Inflammatory macrophage treated with lipopolysaccharide for 1 hour (primary cell): ENCODE measurements at regions not wholly inside any gene's neighbourhood (a gene's known extent, or its start where the extent isn't known, plus 50 kb on each side); places are given as distances from the start of the nearest gene placed in this dataset.
"Not testable (repeated sequence)": the region's sequence is repeated elsewhere in the genome, so short reads cannot be mapped to it uniquely, and the experiment has no call there.

Source experiments
- DNase-seq, 2 donors: peaks; one replicate each; pipeline ENCODE4 v3.0.0-alpha.2; 2020 to 2022

DNA sequence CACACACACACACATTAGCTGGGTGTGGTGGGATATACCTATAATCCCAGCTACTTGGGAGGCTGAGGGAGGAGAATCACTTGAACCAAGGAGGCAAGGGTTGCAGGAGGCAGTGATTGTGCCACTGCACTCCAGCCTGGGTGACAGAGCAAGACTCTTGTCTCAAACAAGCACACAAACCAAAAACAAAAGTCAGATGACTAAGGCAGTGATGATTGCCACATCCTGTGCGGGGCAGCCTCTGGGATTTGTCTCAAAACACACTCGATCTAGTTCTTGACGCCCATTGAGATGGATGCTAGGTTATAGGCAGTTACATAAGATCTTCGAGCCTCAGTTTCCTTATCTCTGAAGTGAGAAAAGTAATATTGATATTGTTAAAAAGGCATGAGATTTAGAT, 57.8 kb upstream of the NBPF8 start:
- DNase-seq, result peak; percentile 55 to 62

DNA sequence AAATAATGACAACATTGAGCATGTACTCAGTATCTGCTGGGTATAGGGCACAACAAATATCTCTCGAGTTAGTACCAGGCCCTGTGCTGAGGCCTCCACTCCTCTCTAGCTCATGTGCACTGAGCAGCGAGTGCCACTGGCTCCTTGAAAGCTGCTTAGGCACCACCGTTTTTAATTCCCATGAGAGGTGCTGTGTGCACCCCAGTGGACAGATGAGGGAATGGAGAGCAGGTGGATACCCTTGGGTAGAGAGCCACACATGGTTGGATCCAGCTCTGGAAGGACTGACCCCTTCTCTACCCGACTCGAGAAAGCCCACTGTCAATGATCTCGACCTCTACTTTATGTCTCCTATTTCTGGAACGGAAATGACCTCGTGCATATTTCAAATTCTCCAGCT, 58.7 kb upstream of the NBPF8 start:
- peak in 1 of 2 donors; percentile 0 for DNase-seq

DNA sequence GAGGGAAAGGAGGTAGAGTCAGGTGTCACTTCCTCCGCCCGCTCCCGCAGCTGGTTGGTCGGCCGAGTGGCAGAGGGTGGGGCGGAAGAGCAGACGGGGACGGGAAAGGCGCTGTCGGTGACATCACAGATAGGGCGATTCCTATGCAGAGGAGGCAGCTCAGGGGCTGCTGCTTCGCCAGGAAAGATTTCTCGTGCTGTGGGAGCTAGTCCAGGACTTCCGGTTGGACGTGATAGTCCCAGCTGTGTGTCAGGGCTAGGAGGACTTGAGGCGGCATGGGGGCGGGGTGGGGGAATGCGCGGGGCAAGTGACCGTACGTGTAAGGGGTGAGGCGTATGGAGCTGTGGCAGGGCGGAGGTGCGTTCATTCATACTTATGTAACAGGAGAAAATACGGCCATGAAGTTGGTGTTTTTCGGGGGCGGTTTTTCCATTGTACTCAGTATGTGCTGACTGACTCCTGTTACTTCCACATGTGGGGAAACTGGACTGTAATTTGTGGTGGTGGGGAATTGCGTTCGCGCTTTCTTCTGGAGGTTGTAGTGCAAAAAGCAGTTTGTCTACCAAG, 60.1 kb upstream of the NBPF8 start:
- peak; percentile 64 to 73 for DNase-seq

DNA sequence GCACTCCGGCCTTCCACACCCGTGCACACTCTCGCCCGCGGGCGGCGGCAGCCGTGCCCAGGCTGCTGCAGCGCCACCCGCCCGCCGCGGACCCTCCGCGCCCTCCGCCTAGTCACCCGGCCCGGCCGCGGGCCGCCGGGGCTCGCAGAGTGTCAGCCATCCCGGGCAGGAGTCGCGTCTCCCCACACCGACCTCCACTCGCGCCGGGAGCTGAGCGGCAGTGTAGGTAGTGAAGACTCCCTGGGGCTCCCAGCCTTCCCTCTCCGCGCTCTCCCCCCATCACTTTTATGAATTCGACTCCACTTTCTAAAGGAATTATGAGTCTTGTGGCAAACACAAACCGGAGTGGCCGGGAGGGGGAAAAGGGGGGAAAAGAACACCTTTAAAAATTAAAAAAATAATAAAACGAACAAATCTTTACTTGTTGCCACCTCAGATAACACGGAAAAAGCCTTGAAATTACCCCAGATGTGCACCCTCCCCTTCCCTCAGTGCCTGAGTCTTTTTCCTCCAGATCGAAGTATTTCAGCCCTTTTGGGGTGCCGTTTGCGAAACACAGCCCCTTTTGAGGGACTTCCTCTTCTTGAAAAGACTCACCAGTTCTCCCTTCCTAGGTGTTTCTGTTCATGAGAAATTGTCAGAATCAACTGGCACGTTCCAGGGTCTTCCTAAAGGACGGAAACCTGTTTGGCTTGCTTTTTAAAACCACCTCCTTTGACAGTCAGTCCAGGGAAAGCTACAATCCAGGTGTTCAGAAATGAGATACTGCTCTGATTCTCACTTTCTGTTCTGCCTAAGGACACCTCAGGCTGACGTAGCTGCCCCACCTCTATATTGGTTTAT, 72.4 kb upstream of the NBPF8 start:
- peak in 1 of 2 donors; percentile 0 for DNase-seq

DNA sequence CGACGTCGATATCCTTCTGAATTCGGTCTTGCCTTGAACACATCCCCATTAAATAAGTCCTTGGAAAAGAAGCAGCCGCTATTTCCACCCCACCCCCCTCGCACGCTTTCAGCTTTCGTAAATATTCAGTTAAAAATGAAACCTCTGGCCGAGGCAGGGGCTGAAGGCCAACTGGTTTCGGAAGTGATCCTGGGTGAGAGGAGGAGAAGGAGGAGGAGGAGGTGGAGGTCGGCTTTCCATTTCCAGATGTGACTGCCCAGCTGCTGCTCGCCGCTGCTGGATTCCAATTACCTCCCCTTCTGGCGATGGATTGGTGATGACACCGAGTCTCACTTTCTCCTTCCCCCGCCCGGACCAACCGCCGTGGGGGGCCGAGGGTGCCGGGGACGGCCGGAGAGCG, 73.1 kb upstream of the NBPF8 start:
- DNase-seq, result peak in 1 of 2 donors; percentile 2

DNA sequence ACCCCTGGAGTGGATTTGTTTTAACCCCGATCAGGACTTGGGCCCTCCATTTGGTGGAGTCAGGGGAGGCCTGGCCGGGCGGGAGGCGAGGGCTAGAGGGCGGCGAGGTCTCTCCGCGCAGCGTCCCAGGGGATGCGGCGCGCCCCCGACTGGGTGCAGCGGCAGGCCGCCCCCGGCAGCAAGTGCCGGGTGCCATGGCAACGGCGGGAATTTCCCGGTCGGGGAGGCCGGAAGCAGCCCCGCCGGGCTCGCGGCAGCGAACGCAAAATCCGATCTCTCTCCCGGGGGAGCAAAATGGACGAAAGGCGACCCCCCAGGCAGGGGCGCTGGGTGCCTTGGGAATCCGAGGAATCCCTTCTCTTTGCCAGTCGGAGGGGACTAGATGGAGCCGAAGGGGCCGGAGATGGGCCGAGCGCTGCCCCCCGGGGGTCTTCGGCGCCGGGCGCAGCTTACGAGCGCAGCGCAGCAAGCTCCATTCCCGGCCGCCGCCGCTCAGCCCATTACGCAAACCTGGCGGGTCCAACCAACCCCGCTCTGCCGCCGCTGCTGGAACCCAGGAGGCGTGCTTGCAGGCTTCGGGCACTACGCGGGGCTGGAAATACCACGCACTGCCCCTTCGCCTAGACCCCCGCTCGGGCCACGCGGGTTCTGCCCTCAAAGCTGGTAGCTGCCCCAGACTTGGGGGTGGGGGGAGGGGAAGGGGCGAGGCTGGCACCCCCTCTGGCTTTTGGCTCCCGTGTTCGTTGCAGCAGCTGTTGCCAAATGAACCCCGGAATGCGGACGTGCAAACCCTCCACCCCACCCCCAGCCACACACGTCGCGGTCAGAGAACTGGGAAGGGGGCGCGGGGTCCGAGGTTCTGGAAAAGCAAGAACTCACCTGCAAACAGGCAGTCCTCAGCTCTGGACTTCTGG, 73.7 kb upstream of the NBPF8 start:
- DNase-seq, result not testable (repeated sequence)

DNA sequence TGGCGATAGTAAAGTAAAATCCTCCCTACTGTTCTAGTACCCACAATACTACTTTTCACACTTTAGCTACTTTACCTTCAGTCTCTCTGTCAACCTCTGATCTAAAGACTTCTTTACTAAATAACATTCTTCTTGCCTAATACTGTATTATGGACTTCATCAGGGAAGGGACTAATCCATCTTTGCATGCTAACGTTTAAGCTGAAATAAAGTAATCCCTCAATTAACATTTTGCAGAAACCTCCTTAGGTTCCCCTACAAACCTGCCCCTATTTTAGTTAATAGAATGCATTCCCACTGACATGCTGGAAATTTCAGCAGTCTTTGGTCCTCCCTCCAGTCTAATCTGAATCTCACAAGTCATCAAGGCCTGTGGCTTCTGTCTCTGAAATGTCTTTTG, 99.1 kb upstream of the NBPF8 start:
- DNase-seq, result not testable (repeated sequence)

DNA sequence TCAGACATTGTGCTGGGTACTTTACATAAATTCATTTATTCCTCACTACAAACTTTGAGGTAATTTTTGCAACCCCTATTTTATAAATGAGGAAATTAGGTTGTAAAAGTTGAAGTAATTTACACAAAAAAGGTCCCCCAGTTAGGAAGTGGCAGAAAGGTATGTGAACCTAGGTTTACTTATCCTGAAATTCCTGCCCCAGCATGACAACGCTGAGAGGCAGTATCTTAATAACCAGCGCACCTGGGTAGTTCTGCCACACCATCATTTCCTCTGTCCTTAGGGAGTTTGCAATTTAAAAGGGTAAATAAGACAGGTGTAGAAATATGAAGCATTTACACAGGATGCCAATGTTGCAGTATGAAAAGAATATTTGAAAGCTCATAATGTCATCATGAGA, 102.9 kb upstream of the NBPF8 start:
- not testable (repeated sequence) for DNase-seq

DNA sequence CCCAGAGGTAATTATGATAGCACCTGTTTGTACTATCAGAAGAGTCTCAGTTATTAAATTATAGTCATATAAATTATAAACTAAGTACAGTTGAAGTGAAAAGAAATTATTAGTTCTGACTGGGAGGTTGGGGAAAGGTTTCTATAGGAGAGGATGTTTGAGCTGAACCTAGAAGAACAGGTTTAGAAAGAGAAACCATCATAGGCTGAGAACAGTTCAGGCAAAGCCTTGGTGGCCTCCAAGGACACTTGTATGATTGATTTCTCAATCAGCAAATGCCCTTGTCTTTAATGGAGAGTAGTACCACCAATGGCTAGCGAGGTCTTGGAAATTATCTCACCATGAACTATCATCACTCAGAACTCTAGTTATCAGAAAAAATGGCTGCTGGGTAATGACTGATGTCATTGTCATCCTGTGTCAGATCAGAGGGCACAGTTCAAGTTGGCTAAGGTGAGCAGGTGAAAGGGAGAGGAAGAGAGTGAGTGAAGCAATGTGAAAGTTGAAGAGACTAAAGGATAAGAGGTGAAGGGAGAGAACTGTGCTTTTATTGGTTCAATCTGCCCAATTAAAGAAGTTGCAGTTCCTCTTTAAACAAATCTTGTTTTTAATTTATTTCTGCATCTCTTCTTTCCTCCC, 105.8 kb upstream of the NBPF8 start:
- DNase-seq, result not testable (repeated sequence)

DNA sequence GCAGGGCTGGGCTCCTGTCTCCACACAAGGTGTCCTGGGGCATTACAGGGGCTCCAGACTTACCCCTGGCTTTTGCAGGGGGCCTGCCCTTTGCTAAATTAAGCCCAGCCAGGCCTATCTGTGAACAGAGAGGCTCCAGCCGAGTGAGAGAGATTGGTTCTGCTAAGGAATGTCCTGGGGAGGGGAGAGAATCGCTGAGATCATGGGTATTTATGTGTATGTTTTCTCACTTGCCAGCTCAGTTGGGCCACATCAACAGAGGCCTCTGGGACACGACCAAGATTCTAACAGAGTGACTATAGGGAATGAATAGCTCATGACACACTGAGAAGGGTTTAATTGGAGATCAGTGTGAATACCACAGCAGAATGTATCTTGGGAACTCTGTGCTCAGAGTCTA, 109.8 kb upstream of the NBPF8 start:
- not testable (repeated sequence) for DNase-seq

DNA sequence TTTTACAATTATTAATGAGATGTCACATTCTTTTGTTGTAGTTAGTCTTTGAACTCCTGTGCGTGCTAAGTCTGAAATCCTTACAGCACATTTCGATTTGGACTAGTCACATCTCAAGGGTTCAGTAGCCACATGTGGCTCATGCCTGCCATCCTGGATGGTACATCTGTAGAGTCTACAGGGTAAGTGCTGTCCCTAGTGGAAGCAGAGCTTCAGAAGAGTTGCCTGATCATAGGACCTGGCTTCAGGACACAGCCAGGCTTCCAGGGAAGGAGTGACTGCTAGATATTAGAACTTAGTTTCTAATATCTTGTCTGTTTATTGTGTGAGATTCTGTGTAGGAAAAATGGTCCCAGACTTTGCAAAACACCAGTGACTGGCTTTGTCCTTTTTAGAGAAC, 110.5 kb upstream of the NBPF8 start:
- DNase-seq, result not testable (repeated sequence)

DNA sequence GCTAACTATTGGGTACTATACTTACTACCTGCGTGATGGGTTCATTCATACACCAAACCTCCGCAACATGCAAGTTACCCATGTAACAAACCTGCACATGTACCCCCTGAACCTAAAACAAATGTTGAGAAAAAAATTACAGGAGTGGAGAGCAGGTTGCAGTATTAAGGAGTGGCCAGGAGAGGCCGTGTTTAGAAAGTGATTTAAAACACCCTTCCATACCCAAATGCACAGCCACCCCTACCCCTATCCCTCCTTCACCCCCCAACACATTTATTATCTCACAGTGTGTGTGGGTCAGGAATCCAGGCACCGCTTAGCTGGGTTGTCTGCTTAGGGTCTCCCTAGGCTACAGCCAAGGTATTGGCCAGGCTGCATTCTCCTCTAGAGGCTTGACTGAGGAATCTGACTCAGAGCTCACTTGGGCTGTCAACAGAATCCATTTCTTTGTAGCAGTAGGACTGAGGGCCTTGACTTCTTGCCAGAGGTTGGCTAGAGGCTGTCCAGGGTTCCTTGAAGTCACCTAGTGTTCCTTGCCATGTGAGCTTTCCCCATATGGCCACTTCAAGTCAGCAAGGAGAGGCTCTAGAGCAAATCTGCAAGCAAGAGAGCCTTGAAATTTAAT, 115.3 kb upstream of the NBPF8 start:
- not testable (repeated sequence) for DNase-seq

DNA sequence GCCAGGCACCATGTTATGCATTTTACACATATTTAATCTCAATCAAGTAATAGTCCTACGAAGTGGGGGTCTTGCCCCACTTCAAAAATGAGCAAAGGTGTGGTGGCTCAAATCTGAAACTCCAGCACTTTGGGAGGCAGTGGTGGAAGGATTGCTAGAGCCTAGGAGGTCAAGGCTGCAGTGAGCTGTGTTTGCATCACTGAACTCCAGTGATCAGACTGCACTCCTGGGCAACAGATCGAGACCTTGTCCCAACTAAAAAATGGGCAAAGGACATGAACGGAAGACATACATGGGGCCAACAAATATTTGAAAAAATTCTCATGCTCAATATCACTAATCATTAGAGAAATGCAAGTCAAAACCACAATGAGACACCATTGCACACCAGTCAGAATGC, 116.3 kb upstream of the NBPF8 start:
- DNase-seq, result not testable (repeated sequence)

DNA sequence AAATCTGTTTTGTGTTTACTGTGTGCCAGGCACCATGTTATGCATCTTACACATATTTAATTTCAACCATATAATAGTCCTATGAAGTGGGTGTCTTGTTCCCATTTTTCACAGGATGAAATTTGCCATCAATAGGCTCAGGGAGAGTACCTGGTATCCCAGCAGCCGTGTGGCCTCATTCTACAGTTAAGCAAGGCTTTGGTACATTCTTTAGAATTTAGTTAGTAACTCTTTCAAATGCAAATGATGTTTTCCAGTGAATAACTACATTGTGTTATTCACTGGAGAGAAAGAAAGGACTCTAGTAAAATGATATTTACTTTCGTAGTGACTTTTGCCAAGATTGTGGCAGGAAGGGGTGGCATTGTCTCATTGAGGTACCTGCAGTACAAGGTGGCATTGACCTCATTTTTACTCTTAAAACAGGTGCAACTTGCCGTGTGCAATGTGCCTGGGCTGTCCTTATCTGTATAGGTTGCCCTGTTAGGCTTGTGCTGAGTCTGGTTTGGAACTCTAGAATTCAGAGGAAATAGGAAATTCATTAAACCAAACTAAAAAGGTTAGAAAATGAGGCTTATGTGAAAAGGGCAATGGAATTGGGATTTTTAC, 117.4 kb upstream of the NBPF8 start:
- not testable (repeated sequence) for DNase-seq

DNA sequence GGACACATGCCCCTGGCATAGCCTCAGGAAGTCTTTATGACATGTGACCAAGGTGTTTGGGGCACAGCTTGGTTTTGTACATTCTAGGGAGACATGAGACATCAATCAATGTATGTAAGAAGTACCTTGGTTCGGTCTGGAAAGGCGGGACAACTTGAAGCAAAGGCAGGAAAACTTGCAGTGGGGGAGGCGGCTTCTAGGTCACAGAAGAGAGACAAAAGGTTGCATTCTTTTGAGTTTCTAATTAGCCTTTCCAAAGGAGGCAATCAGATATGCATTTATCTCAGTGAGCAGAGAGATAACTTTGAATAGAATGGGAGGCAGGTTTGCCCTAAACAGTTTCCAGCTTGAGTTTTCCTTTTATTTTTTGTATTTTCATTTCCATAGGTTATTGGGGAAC, 113.8 kb upstream of the SEC22B start:
- DNase-seq, result not testable (repeated sequence)

DNA sequence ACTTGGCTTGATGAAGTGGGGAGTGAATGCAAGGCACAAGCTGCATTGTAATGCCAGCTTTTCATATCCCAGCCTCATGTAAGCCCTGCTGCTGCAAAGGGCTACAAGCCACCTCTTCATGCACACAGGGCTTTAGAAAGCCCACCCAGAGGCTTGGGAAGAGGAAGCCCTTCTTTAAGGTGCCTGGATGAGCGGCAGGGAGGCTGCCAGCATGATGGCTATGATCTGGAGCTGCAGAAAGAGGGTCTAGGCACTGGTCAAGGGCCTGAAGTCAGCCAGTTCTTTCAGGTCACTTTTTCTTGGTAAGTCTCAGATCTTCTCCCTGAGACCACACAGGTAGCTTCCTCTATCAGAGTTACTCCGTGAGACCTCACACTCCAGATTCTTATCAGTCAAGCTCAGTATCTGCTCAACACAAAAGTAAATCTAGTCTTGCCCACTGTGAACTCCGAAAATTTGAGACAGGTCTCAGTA, 113.3 kb upstream of the SEC22B start:
- DNase-seq, result not testable (repeated sequence)

DNA sequence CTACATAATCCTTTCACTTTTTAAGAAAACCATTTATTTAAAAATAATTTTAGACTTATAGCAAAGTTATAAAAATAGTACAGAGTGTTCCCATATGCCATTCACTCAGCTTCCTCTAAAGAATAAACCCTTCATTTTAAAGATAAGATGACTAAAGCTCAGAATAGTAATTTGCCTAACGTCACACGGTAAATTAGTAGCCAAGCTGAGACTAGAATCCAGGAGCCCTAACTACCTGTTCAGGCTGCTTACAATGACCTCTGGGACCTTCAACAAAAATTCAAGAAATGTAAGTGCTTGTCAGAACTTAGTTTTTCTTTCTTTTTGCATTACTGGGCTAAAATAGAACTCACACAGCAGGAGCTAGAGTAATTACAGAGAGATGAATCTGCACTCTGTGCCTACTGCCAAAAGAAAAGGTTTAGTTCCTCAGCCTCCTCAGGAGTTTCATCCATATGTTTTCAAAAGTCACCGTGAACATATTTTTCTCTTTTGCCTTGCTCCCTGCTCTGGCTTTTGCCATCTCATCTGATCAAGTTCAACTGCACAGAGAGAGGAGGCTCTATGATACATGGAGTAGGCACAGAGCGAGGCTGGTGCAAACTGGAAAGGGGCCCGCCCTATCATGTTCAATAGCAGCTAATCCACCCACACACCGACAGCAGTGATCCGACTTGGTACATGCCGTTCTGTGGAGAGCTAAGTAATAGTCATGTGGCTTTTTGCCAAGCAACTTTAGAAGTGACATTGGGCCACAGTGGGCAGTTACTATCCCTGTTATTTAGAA, 112.7 kb upstream of the SEC22B start:
- DNase-seq, result not testable (repeated sequence)

DNA sequence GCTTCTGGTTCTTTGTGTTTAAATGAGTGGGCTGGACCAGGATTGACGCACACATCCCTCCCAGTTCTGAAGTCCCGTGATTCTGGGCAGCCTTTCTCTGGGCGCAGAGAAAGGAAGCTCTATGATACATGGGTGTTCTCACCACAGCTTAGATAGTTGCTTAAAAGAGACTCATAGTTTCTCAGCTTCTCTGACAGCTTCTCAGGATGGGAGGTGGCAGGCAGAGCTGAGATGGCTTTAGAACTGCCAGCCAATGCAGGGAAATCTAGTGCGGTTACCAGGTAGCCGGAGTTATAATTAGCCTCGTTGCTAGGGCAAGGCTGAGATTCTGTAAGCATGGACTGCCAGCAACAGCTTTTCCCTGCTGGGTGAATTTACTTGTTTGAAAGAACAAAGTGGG, 111.8 kb upstream of the SEC22B start:
- not testable (repeated sequence) for DNase-seq

DNA sequence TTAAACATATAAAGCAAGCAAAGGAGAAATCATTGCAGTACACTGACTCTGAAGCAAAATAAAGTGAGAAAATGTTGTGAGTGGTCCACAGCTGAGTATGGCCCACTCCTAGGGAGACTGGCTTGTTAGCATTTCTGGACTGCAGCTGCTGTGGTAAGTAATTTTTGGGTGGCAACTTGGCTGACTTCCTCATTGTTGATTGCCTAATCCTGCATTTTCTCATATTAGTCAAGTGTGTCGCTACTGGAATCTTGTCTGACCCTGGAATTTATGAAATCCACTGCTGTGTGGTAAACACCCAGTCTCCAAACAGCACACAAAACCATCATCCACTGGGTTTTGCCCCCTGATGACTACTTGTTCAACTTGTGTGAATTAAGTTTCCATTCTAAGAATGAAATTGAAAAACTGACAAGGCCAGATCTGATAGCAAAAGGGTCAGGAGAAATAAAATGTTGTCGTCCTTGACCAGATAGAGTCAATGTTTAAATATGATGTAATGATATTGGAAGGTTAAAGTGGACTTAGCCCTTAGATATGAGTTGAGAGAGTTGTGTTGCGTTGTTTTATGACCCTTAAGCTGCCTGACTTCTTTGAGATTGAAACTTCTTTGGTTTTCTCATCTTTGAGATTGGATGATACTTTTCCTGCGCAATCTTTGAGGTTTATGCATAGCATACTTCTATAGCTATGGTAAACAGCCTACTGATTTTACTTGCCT, 106.6 kb upstream of the SEC22B start:
- not testable (repeated sequence) for DNase-seq

DNA sequence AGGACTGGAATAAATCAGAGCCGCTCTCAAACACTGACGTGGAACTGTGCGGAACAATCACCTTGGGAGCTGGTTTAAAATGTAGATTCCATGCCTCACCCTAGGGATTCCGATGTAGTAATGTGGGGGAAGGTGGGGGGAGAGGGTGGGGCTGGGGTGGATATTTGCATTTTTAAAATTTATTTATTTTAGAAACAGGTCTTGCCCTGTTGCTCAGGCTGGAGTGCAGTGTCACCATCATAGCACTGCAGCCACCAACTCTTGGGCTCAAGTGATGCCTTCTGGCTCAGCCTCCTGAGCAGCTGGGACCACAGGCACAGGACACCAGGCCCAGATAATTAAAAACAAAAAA, 101.9 kb upstream of the SEC22B start:
- not testable (repeated sequence) for DNase-seq
